ENCODE measurements at regions not wholly inside any gene's neighbourhood (a gene's known extent, or its start where the extent isn't known, plus 50 kb on each side); places are given as distances from the start of the nearest gene placed in this dataset.

- TF ChIP-seq POLR2AphosphoS5 (IDR thresholded peaks at IDR 0.05; ENCODE audit: low read depth, low read length) (no peak), CTCF (IDR thresholded peaks at IDR 0.05) (no peak)
These were observed 923.2 kb downstream of the LTN1 start for GRCh38 chr21:28069450-28069923.
